PFSK-1 (cell line): ENCODE measurements at regions not wholly inside any gene's neighbourhood (a gene's known extent, or its start where the extent isn't known, plus 50 kb on each side); places are given as distances from the start of the nearest gene placed in this dataset.

Experiments
- FOXP2 ChIP-seq: optimal IDR thresholded peaks from 2 replicates; pipeline ENCODE3; 2011; ENCODE audit warnings: borderline replicate concordance, control low read depth, inconsistent platforms; ENCODE audit not compliant: insufficient read depth; ENCODE audit errors: extremely low read length, extremely low read depth
- POLR2AphosphoS5 ChIP-seq: IDR thresholded peaks from 2 replicates; pipeline ENCODE4 v1.6.1; 2012; ENCODE audit warnings: low read depth, mild to moderate bottlenecking, control low read depth, low read length, moderate library complexity
- REST ChIP-seq, 2 experiments: IDR thresholded peaks; 2 replicates each; pipeline versions ENCODE4 v1.6.1 to v1.8.0; 2011 to 2012; ENCODE audit warnings: low read depth in 2 of 2, low read length in 2 of 2, control low read depth in 1 of 2, inconsistent platforms in 1 of 2, mild to moderate bottlenecking in 1 of 2, moderate library complexity in 1 of 2; ENCODE audit not compliant: insufficient read depth in 1 of 2
- SIN3A ChIP-seq: IDR thresholded peaks from 2 replicates; pipeline ENCODE4 v1.6.1; 2012; ENCODE audit warnings: mild to moderate bottlenecking, low read length, moderate library complexity, borderline replicate concordance; ENCODE audit not compliant: insufficient read depth
- TAF1 ChIP-seq: IDR thresholded peaks from 2 replicates; pipeline ENCODE4 v1.6.1; 2012; ENCODE audit warnings: low read length, control low read depth, borderline replicate concordance; ENCODE audit not compliant: insufficient read depth

- TF ChIP-seq SIN3A (no peak), POLR2AphosphoS5 (no peak), TAF1 (no peak), REST (IDR thresholded peaks at IDR 0.05; ENCODE audit: insufficient read depth in 1 of 2, low read depth in 2 of 2, low read length in 2 of 2) (no peak), FOXP2 (no peak)
These were observed 450.2 kb upstream of the MDGA2 start for GRCh38 chr14:48125654-48126053.
